H1 (cell line): ENCODE measurements at regions not wholly inside any gene's neighbourhood (a gene's known extent, or its start where the extent isn't known, plus 50 kb on each side); places are given as distances from the start of the nearest gene placed in this dataset.

ENCODE experiments used
- CTCF ChIA-PET: fragments of 300-600 bp; sonication (Branson Sonifier 250); formaldehyde crosslinking; loops from one replicate; lab custom pipeline; 2021; ENCODE audit not compliant: partially characterized antibody; lab: Charles Lee
- POLR2A ChIA-PET: fragments of 300-600 bp; sonication (Branson Sonifier 250); formaldehyde crosslinking; loops from one replicate; lab custom pipeline; 2021; ENCODE audit warnings: inconsistent platforms; ENCODE audit not compliant: partially characterized antibody; lab: Charles Lee
- DNase-seq, 2 experiments: peaks; one replicate each; pipeline versions ENCODE4 v3.0.0 to v3.0.0-alpha.2; 2010 to 2022; ENCODE audit warnings: low spot score in 2 of 2, low read depth in 1 of 2, mixed read lengths in 1 of 2
- FAIRE-seq: peaks from 2 replicates; lab custom pipeline; 2011; peaks lifted over from hg19 to GRCh38; lab: Jason Lieb, UNC
- H2AFZ ChIP-seq: 2 replicates; pipeline ENCODE4 v1.8.1; 2012; ENCODE audit warnings: low read length, inconsistent platforms
- H2AK5ac ChIP-seq: 2 replicates; pipeline ENCODE4 v1.6.1; 2013; ENCODE audit warnings: low read depth, low read length
- H2BK120ac ChIP-seq: replicated peaks from 2 replicates; pipeline ENCODE3; 2013; ENCODE audit warnings: low read depth, low read length, inconsistent platforms
- H2BK12ac ChIP-seq: 2 replicates; pipeline ENCODE4 v1.6.1; 2013; ENCODE audit warnings: low read depth, low read length
- H2BK15ac ChIP-seq: 2 replicates; pipeline ENCODE4 v1.6.1; 2013; ENCODE audit warnings: low read length
- H2BK20ac ChIP-seq: 2 replicates; pipeline ENCODE4 v1.6.1; 2013; ENCODE audit warnings: low read length
- H2BK5ac ChIP-seq: 2 replicates; pipeline ENCODE4 v1.6.1; 2013; ENCODE audit warnings: low read depth, low read length
- H3K14ac ChIP-seq: 2 replicates; pipeline ENCODE4 v1.6.1; 2013; ENCODE audit warnings: inconsistent platforms; ENCODE audit not compliant: insufficient read length
- H3K18ac ChIP-seq: 2 replicates; pipeline ENCODE4 v1.6.1; 2013; ENCODE audit warnings: low read length; ENCODE audit errors: extremely low read depth
- H3K23ac ChIP-seq: 2 replicates; pipeline ENCODE4 v1.6.1; 2013; ENCODE audit warnings: inconsistent platforms; ENCODE audit not compliant: insufficient read length
- H3K23me2 ChIP-seq: 2 replicates; pipeline ENCODE4 v1.6.1; 2013; ENCODE audit warnings: low read depth, low read length
- H3K27ac ChIP-seq: 2 replicates; pipeline ENCODE4 v1.6.1; 2011; ENCODE audit warnings: low read depth, low read length, inconsistent platforms
- H3K27me3 ChIP-seq, 4 experiments: replicated peaks in 1 of 4; 1 replicate in 1 of 4; 2 replicates in 3 of 4; pipeline versions ENCODE4 v1.6.1 to v1.8.1; 2011 to 2013; ENCODE audit warnings: low read length in 3 of 4, mild to moderate bottlenecking in 3 of 4, inconsistent platforms in 2 of 4, mixed read lengths in 2 of 4, moderate library complexity in 1 of 4; ENCODE audit not compliant: control insufficient read depth in 3 of 4, insufficient read depth in 3 of 4; ENCODE audit errors: extremely low read depth in 1 of 4
- H3K36me3 ChIP-seq, 4 experiments: 2 replicates each; pipeline versions ENCODE4 v1.6.1 to v1.8.1; 2011 to 2013; ENCODE audit warnings: mild to moderate bottlenecking in 4 of 4, low read length in 3 of 4, moderate library complexity in 2 of 4, control low read depth in 1 of 4, inconsistent platforms in 1 of 4; ENCODE audit not compliant: insufficient read depth in 4 of 4, control insufficient read depth in 2 of 4
- H3K4ac ChIP-seq: replicated peaks from 2 replicates; pipeline ENCODE3; 2013; ENCODE audit warnings: low read length, low read depth, mixed read lengths, inconsistent platforms; ENCODE audit not compliant: insufficient read length
- H3K4me1 ChIP-seq, 4 experiments: replicated peaks in 1 of 4; 1 replicate in 1 of 4; 2 replicates in 3 of 4; pipeline versions ENCODE4 v1.6.1 to v1.8.1; 2011 to 2013; ENCODE audit warnings: low read length in 3 of 4, inconsistent platforms in 2 of 4, mixed read lengths in 1 of 4; ENCODE audit not compliant: insufficient read depth in 4 of 4, control insufficient read depth in 3 of 4
- H3K4me2 ChIP-seq, 2 experiments: 2 replicates each; pipeline versions ENCODE4 v1.6.1 to v1.8.1; 2011 to 2013; ENCODE audit warnings: low read depth in 2 of 2, low read length in 2 of 2, control low read depth in 1 of 2, inconsistent platforms in 1 of 2, mild to moderate bottlenecking in 1 of 2; ENCODE audit not compliant: insufficient read depth in 1 of 2
- H3K4me3 ChIP-seq, 4 experiments: fragments of 200-600, 300-600 bp in 1 of 4; sonication (generic), shearing (Covaris generic), sonication (Bioruptor Twin) in 1 of 4; 2 replicates each; pipeline versions ENCODE4 v1.5.1 to v1.8.1; 2011 to 2016; ENCODE audit warnings: low read length in 4 of 4, low read depth in 3 of 4, control low read depth in 2 of 4, inconsistent platforms in 2 of 4, mild to moderate bottlenecking in 2 of 4, mixed read lengths in 1 of 4, moderate library complexity in 1 of 4; ENCODE audit not compliant: insufficient read depth in 2 of 4; ENCODE audit errors: extremely low read depth in 1 of 4
- H3K56ac ChIP-seq: replicated peaks from 2 replicates; pipeline ENCODE3; 2013; ENCODE audit warnings: low read depth, mild to moderate bottlenecking, mixed read lengths, low read length, inconsistent platforms; ENCODE audit not compliant: insufficient read length
- H3K79me1 ChIP-seq: 2 replicates; pipeline ENCODE4 v1.6.1; 2013; ENCODE audit warnings: low read depth, low read length, control low read depth
- H3K79me2 ChIP-seq, 2 experiments: 2 replicates each; pipeline versions ENCODE4 v1.6.1 to v1.8.1; 2012 to 2013; ENCODE audit warnings: low read length in 2 of 2, mild to moderate bottlenecking in 2 of 2, inconsistent platforms in 1 of 2; ENCODE audit not compliant: insufficient read depth in 2 of 2, control insufficient read depth in 1 of 2
- H3K9ac ChIP-seq, 4 experiments: replicated peaks in 1 of 4; 1 replicate in 1 of 4; 2 replicates in 3 of 4; pipeline versions ENCODE4 v1.6.1 to v1.8.1; 2011 to 2013; ENCODE audit warnings: low read depth in 3 of 4, low read length in 3 of 4, control low read depth in 2 of 4, mild to moderate bottlenecking in 2 of 4, moderate library complexity in 2 of 4, inconsistent platforms in 1 of 4; ENCODE audit errors: extremely low read depth in 1 of 4
- H3K9me3 ChIP-seq, 2 experiments: 2 replicates each; pipeline versions ENCODE4 v1.6.1 to v1.8.1; 2012 to 2013; ENCODE audit warnings: mild to moderate bottlenecking in 2 of 2, moderate library complexity in 2 of 2, control low read depth in 1 of 2, inconsistent platforms in 1 of 2, low read depth in 1 of 2, low read length in 1 of 2, mixed read lengths in 1 of 2; ENCODE audit not compliant: insufficient read depth in 2 of 2
- H4K20me1 ChIP-seq, 2 experiments: replicated peaks in 1 of 2; 2 replicates each; pipeline versions ENCODE3 to v1.8.1; 2011 to 2013; ENCODE audit warnings: inconsistent platforms in 2 of 2, low read length in 2 of 2, mild to moderate bottlenecking in 1 of 2; ENCODE audit not compliant: insufficient read depth in 2 of 2, control insufficient read depth in 1 of 2
- H4K5ac ChIP-seq: 2 replicates; pipeline ENCODE4 v1.6.1; 2013; ENCODE audit warnings: low read length, low read depth, mixed read lengths, inconsistent platforms; ENCODE audit not compliant: insufficient read length
- H4K8ac ChIP-seq: 2 replicates; pipeline ENCODE4 v1.8.0; 2013; ENCODE audit warnings: mild to moderate bottlenecking, moderate library complexity, low read length, inconsistent platforms; ENCODE audit not compliant: insufficient read depth; ENCODE audit errors: extremely low read depth
- H4K91ac ChIP-seq: replicated peaks from 2 replicates; pipeline ENCODE3; 2013; ENCODE audit warnings: low read length, mixed read lengths, inconsistent platforms; ENCODE audit not compliant: insufficient read length
- BACH1 ChIP-seq: IDR thresholded peaks from 2 replicates; pipeline ENCODE4 v1.6.1; 2012; ENCODE audit warnings: low read length, improper control_type of control experiment
- CBX5 ChIP-seq: fragments of 300-800, 300-1000 bp; sonication (generic); IDR thresholded peaks from 2 replicates; pipeline ENCODE4 v1.7.1; 2016; ENCODE audit warnings: antibody characterized with exemption, low read length, low read depth
- CTBP2 ChIP-seq: IDR thresholded peaks from 2 replicates; pipeline ENCODE4 v1.7.0; 2011; ENCODE audit warnings: borderline replicate concordance, mild to moderate bottlenecking, moderate library complexity, mixed read lengths, low read length; ENCODE audit not compliant: insufficient read depth, insufficient read length
- EGR1 ChIP-seq: IDR thresholded peaks from 2 replicates; pipeline ENCODE4 v1.6.1; 2011; ENCODE audit warnings: low read depth, low read length, borderline replicate concordance
- FOSL1 ChIP-seq: IDR thresholded peaks from 2 replicates; pipeline ENCODE4 v1.6.1; 2011; ENCODE audit warnings: mild to moderate bottlenecking, low read depth, low read length, moderate library complexity; ENCODE audit not compliant: insufficient read depth
- JUN ChIP-seq: IDR thresholded peaks from 2 replicates; pipeline ENCODE4 v1.6.1; 2011; ENCODE audit warnings: low read depth, mild to moderate bottlenecking, improper control_type of control experiment, low read length
- POLR2AphosphoS5 ChIP-seq: IDR thresholded peaks from 2 replicates; pipeline ENCODE4 v1.6.1; 2011; ENCODE audit warnings: low read depth, low read length
- RFX5 ChIP-seq: IDR thresholded peaks from 2 replicates; pipeline ENCODE4 v1.6.1; 2011; ENCODE audit warnings: low read depth, low read length, improper control_type of control experiment, borderline replicate concordance
- SAP30 ChIP-seq: fragments of 300-600 bp; sonication (generic); IDR thresholded peaks from 2 replicates; pipeline ENCODE4 v1.7.1; 2012; ENCODE audit warnings: low read length, moderate library complexity, mild to moderate bottlenecking, inconsistent platforms; ENCODE audit not compliant: insufficient read depth, insufficient replicate concordance
- SP1 ChIP-seq: IDR thresholded peaks from 2 replicates; pipeline ENCODE4 v1.6.1; 2011; ENCODE audit warnings: low read depth, low read length
- TEAD4 ChIP-seq: IDR thresholded peaks from 2 replicates; pipeline ENCODE4 v1.6.1; 2012; ENCODE audit warnings: low read depth, low read length, inconsistent platforms, mixed read lengths
- ZNF274 ChIP-seq: IDR thresholded peaks from 2 replicates; pipeline ENCODE4 v1.7.0; 2012; ENCODE audit warnings: low read length, borderline replicate concordance; ENCODE audit errors: extremely low read depth
- WGBS, 2 experiments: shearing (Covaris generic) in 1 of 2; methylation state at CpG; one replicate each; pipeline versions ENCODE4 v1.1.6 to v1.1.7; 2013 to 2015; ENCODE audit warnings: low lambda C conversion rate in 2 of 2, mixed read lengths in 2 of 2, inconsistent platforms in 1 of 2, low coverage in 1 of 2, missing lambda C conversion rate in 1 of 2; ENCODE audit not compliant: insufficient replicate concordance in 2 of 2, insufficient coverage in 1 of 2, insufficient read length in 1 of 2; ENCODE audit errors: extremely low coverage in 1 of 2, missing lambda C conversion rate in 1 of 2; 5-methylcytosine and 5-hydroxymethylcytosine counted together
- TF ChIP-seq, protein P1 (sequence below): IDR thresholded peaks from 2 replicates; pipeline ENCODE4 v1.6.1; 2012; ENCODE audit warnings: inconsistent platforms

DNA sequence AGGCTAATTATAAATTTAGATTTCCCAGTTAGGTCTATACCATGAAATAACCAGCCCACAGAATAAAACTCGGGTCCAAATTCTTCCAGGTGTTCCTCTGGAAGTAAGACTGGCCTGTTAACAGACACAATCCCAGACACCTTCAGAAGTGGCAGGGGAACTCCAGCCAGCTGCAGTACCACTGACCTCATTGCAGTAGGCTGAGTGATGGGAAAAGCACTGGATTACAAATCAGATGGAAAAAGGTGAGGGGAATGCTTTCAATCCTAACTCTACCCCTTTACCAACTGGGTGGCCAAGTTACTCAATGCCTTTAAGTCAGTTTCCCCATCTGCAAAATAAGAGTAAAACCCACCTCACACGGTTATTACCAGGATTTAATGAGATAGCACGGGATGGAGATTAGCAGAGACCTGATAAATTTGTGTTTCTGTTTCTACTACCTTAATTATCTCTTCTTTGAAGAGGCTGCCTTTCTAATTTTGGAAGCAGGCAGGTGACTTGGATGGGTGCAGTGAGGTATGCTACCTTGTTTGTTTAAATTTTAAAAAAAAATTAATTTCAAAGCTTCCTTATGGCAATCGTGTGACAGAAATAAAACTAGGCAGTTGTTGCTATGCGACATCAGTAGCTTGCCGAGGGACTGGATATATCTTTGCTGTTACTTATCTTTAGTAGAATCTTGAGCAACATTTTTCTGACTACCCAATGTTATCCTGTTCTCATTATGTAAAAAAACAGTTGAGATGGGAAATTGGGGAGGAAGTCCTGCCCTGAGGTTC lies 167.3 kb upstream of the GRIN2B start:
- H3K79me2 ChIP-seq, result no peaks in the 10 kb centered on the region
- H3K23ac ChIP-seq, result no peak overlapping the region
- H2BK20ac ChIP-seq, result no peak overlapping the region
- H4K8ac ChIP-seq, result no peak overlapping the region
- no peaks in the 10 kb centered on the region for H3K23me2 ChIP-seq
- no peaks in the 10 kb centered on the region for H4K20me1 ChIP-seq
- H3K27me3 ChIP-seq, result no peaks in the 10 kb centered on the region
- DNase-seq (no peak), FAIRE-seq (no peak)
- H3K4ac ChIP-seq, result no peak overlapping the region
- no peak overlapping the region for H2AK5ac ChIP-seq
- 73% methylated on average over 6 of the region's 6 CpGs; no CpG with 5 or more reads in 1 of the 2 experiments for WGBS, 2 experiments
- ChIA-PET CTCF (interaction anchor here (0.6 to 6.4 kb wide), 4 partner anchors 10 to 278 kb away, joined by 3 to 34 read pairs (median 7); no protein-coding TSS in a partner anchor), POLR2A (no interaction called here)
- no peak overlapping the region for H3K4me2 ChIP-seq
- H2BK15ac ChIP-seq, result no peak overlapping the region
- H2BK5ac ChIP-seq, result no peak overlapping the region
- H2BK120ac ChIP-seq, result no peak overlapping the region
- H3K4me3 ChIP-seq, result no peak overlapping the region
- H4K91ac ChIP-seq, result no peak overlapping the region
- H3K4me1 ChIP-seq, result peaks cover 0 to 7% (median 2%) of the 10 kb centered on the region in 4 experiments; a peak in 2 of 7 replicates
- H2BK12ac ChIP-seq, result no peak overlapping the region
- no peak overlapping the region for H4K5ac ChIP-seq
- no peak overlapping the region for H3K9ac ChIP-seq
- no peak overlapping the region for H2AFZ ChIP-seq
- H3K18ac ChIP-seq, result no peak overlapping the region
- H3K36me3 ChIP-seq, result no peaks in the 10 kb centered on the region
- H3K9me3 ChIP-seq, result no peaks in the 10 kb centered on the region
- H3K14ac ChIP-seq, result no peak overlapping the region
- no peaks in the 10 kb centered on the region for H3K79me1 ChIP-seq
- no peak overlapping the region for H3K56ac ChIP-seq
- no peak overlapping the region for H3K27ac ChIP-seq
- TF ChIP-seq CTBP2 (no peak), SP1 (no peak), ZNF274 (no peak), SAP30 (no peak), JUN (no peak), RFX5 (no peak), BACH1 (no peak), POLR2AphosphoS5 (no peak), EGR1 (no peak), CBX5 (no peak), FOSL1 (no peak), TEAD4 (no peak)
- TF ChIP-seq, protein P1, sequence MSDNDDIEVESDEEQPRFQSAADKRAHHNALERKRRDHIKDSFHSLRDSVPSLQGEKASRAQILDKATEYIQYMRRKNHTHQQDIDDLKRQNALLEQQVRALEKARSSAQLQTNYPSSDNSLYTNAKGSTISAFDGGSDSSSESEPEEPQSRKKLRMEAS, result no peak
